ENCODE measurements at regions not wholly inside any gene's neighbourhood (a gene's known extent, or its start where the extent isn't known, plus 50 kb on each side); places are given as distances from the start of the nearest gene placed in this dataset.

GRCh38 chr10:78574547-78574946 is 494.2 kb upstream of the ZMIZ1 start:
- TF ChIP-seq CTCF (IDR thresholded peaks at IDR 0.05) (no peak), POLR2A (IDR thresholded peaks at IDR 0.05) (no peak)

All from tibial nerve (tissue), 3 donors.